HuH-7 (cell line): ENCODE measurements at regions not wholly inside any gene's neighbourhood (a gene's known extent, or its start where the extent isn't known, plus 50 kb on each side); places are given as distances from the start of the nearest gene placed in this dataset.
"Not testable (repeated sequence)": the region's sequence is repeated elsewhere in the genome, so short reads cannot be mapped to it uniquely, and the experiment has no call there.

Experiments used
- DNase-seq: peaks from one replicate; pipeline ENCODE4 v3.0.0; 2011; ENCODE audit warnings: low spot score

GRCh38 chr16:29130131-29130711, 145.4 kb downstream of the LAT start:
- not testable (repeated sequence) for DNase-seq

- DNase-seq, result not testable (repeated sequence)
Observed at GRCh38 chr16:29129458-29130038, 144.7 kb downstream of the LAT start.

GRCh38 chr16:29128732-29129457, 144.0 kb downstream of the LAT start:
- not testable (repeated sequence) for DNase-seq

GRCh38 chr16:29127806-29128420, 143.1 kb downstream of the LAT start:
- not testable (repeated sequence) for DNase-seq

GRCh38 chr16:29126616-29127015, 141.8 kb downstream of the LAT start:
- DNase-seq, result no peak

- DNase-seq, result no peak
Observed at GRCh38 chr16:29126057-29126494, 141.2 kb downstream of the LAT start.

- no peak for DNase-seq
Observed at GRCh38 chr16:29124828-29125227, 140.0 kb downstream of the LAT start.

GRCh38 chr16:29124162-29124561, 139.3 kb downstream of the LAT start:
- not testable (repeated sequence) for DNase-seq

GRCh38 chr16:29120680-29121079, 135.8 kb downstream of the LAT start:
- not testable (repeated sequence) for DNase-seq

- not testable (repeated sequence) for DNase-seq
Observed at GRCh38 chr16:29118301-29118957, 133.6 kb downstream of the LAT start.

DNA sequence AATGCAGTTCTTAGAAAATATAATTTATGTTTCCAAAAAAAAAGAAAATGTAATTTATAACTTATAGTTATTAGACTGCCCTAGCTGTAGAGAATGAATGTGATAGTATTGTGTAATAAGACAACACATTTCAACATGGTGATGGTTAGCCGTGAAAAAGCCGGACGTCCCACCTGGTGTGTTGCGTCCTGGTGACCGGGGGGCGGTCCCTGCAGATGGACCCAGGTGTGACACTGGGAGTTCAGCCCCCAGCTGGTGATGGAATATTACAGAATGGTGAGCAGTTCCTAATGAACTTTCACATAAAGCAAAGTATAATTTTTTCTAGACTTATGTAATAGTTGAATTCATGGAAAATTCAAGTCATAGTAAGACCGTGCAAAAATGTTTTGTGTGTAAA, 132.8 kb downstream of the LAT start:
- no peak for DNase-seq

- no peak for DNase-seq
Observed at GRCh38 chr16:29116980-29117379, 132.1 kb downstream of the LAT start.

DNA sequence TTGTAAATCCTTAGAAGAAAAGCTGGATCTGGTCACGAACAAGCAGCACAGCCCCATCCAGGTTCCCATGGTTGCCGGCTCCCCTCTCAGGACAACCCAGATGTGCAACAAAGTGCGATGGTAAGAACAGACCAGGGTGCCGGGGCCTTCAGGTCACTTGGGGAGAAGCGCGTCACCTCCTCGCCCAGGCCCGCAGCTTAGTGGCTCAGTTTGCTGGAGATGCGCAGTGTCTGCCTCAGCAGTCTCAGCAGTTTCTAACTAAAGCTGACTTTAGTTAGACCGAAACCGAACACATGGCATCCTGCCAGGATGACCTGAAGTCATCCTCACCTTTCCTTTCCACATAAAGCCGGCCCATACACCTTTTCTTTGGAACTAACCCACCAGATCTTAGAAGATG, 131.4 kb downstream of the LAT start:
- not testable (repeated sequence) for DNase-seq

DNA sequence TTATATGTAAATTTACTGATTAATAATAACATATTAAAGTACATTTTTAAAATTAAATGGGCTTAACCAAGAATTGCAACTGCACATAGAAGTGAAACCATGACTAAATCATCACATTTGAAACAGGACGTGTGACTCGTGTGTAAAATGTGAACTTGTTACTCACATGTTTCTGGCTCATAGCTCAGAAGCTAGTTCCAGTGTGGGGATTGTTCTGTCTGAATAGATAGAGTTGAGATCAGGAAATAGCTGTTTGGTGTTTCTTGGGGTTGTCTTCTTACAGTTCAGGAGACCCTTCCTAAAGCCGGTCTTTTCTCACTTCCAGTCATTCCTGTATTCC, 130.9 kb downstream of the LAT start:
- DNase-seq, result not testable (repeated sequence)

- peak; percentile 50 for DNase-seq
Observed at GRCh38 chr16:29114989-29115801, 130.3 kb downstream of the LAT start.

- DNase-seq, result no peak
Observed at GRCh38 chr16:29114574-29114973, 129.7 kb downstream of the LAT start.

DNA sequence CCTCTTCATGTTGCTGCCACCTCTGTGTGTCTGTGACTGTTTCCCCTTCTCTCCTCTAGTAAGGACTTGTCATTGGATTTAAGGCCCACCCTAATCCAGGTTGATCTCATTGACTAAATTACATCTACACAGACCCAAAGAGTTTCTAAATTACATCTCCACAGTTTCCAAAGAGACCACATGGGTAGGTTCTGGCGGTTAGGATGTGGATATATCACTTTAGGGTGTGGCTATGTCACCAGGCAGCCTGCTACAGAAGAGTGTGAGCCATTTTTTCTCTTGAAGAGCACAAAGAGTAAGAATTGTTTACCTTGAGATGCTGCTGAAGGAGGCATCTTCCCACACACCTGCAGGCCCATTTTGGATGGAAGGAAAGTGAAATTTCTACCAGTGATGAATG, 128.6 kb downstream of the LAT start:
- not testable (repeated sequence) for DNase-seq

GRCh38 chr16:29112755-29113347, 128.0 kb downstream of the LAT start:
- DNase-seq, result no peak

- not testable (repeated sequence) for DNase-seq
Observed at GRCh38 chr16:29111901-29112680, 127.2 kb downstream of the LAT start.

- no peak for DNase-seq
Observed at GRCh38 chr16:29111421-29111820, 126.6 kb downstream of the LAT start.
